ENCODE measurements at regions not wholly inside any gene's neighbourhood (a gene's known extent, or its start where the extent isn't known, plus 50 kb on each side); places are given as distances from the start of the nearest gene placed in this dataset.
A peak's percentile ranks its signal among the peaks of the same experiment; 100 is the strongest.

DNA sequence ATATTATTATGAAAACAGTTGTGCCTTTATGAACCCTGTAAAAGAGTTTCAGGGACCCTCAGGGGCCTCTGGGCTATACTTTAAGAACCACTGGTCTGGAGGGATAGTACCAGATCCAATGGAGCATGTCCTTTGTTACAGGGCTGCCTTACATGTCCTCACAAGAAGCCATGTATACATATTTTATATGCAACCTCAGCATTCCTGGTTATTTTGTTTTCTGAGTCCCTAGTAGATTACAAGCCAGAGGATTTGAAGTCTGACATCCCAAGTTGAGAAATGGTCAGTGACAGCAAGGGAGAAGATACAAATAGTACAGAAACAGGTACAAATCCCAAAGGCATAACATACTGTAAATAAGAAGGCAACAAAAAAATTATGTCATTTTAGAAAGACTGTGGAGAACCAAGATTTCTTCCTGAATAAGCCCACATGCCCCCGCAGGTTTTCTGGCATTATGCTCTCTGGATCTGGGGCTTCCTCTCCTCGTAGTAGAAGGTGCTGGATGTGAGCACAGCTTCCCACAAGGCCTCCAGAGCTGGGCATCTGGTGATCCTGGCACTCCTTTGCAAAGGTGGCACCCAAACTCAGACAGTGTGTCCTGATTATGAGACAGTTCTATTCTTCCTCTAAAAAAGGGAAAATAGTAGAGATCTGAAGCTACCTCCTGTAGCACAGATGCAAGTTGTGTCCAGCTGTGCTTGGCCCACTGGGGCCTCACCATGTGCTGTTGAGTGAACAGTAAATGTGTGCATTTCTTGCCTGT is 114.0 kb downstream of the NR1D2 start:
- no peak for DNase-seq (ENCODE audit: low spot score in 2 of 2, unreplicated experiment in 2 of 2)
- H3K9me3 Mint-ChIP-seq: peaks cover 6% of the 10 kb centered on the region
- peaks cover 28% of the 10 kb centered on the region for H3K4me1 Mint-ChIP-seq
- H3K27me3 Mint-ChIP-seq (ENCODE audit: low read depth): no peaks in the 10 kb centered on the region
- H3K27ac Mint-ChIP-seq: peak overlapping the region; percentile 10
- TF ChIP-seq, protein P1, sequence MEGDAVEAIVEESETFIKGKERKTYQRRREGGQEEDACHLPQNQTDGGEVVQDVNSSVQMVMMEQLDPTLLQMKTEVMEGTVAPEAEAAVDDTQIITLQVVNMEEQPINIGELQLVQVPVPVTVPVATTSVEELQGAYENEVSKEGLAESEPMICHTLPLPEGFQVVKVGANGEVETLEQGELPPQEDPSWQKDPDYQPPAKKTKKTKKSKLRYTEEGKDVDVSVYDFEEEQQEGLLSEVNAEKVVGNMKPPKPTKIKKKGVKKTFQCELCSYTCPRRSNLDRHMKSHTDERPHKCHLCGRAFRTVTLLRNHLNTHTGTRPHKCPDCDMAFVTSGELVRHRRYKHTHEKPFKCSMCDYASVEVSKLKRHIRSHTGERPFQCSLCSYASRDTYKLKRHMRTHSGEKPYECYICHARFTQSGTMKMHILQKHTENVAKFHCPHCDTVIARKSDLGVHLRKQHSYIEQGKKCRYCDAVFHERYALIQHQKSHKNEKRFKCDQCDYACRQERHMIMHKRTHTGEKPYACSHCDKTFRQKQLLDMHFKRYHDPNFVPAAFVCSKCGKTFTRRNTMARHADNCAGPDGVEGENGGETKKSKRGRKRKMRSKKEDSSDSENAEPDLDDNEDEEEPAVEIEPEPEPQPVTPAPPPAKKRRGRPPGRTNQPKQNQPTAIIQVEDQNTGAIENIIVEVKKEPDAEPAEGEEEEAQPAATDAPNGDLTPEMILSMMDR (IDR thresholded peaks at IDR 0.05; ENCODE audit: unreplicated experiment): no peak
- H3K36me3 Mint-ChIP-seq: peaks cover 2% of the 10 kb centered on the region
- H3K4me3 Mint-ChIP-seq: no peak overlapping the region

DNA sequence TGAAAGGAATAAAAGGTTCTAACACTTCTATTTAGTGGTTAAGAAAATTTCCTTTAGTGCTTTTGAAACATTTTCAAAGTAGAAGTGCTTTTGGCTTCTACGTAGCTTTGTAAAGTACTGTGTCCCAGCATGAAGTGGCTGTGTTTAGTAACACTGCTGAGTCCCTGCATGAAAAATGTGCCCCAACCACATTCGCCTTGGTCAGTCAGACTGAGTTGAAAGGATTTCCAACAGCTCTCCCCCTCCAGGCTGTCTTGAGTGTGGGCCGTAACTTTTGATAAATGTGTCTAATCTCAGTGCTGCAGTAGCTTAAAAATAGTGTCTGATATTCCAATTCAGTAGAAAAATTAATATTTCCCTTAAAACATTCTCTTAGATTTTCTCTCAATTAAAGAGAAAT is 115.0 kb downstream of the NR1D2 start:
- peaks cover 2% of the 10 kb centered on the region for H3K36me3 Mint-ChIP-seq
- no peaks in the 10 kb centered on the region for H3K27me3 Mint-ChIP-seq (ENCODE audit: low read depth)
- peaks cover 28% of the 10 kb centered on the region for H3K4me1 Mint-ChIP-seq
- H3K27ac Mint-ChIP-seq: peak overlapping the region; percentile 87
- peak overlapping the region; percentile 5 for H3K4me3 Mint-ChIP-seq
- TF ChIP-seq, protein P1 (IDR thresholded peaks at IDR 0.05; ENCODE audit: unreplicated experiment): no peak
- peak; percentile 32 to 41 for DNase-seq (ENCODE audit: low spot score in 2 of 2, unreplicated experiment in 2 of 2)
- H3K9me3 Mint-ChIP-seq: peaks cover 6% of the 10 kb centered on the region

DNA sequence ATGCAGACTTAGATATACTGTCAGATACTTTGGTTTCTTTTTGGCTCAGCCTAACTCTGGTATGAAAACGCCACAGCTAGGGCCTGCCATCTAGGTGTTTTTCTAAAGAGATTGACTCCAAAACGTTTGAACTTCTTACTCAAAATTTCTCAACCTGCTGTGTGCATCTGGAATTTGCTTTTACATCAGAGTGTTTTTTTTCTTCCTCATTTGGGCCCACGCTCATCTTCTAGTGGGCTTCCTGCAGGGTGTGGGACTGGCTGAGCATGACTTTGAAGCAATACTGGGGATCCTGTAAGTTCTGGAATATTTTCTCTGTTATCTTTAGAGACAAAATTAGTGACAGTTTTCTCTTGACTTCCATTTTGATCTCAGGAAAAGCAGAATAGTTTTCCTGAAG is 117.8 kb downstream of the NR1D2 start:
- peak overlapping the region; percentile 61 for H3K27ac Mint-ChIP-seq
- no peaks in the 10 kb centered on the region for H3K27me3 Mint-ChIP-seq (ENCODE audit: low read depth)
- no peak overlapping the region for H3K4me3 Mint-ChIP-seq
- H3K4me1 Mint-ChIP-seq: peaks cover 28% of the 10 kb centered on the region
- DNase-seq (ENCODE audit: low spot score in 2 of 2, unreplicated experiment in 2 of 2): no peak
- TF ChIP-seq, protein P1 (IDR thresholded peaks at IDR 0.05; ENCODE audit: unreplicated experiment): no peak
- H3K36me3 Mint-ChIP-seq: peaks cover 2% of the 10 kb centered on the region
- H3K9me3 Mint-ChIP-seq: peaks cover 9% of the 10 kb centered on the region
